Epidermal melanocyte (primary cell): ENCODE measurements at regions not wholly inside any gene's neighbourhood (a gene's known extent, or its start where the extent isn't known, plus 50 kb on each side); places are given as distances from the start of the nearest gene placed in this dataset.
"Not testable (repeated sequence)": the region's sequence is repeated elsewhere in the genome, so short reads cannot be mapped to it uniquely, and the experiment has no call there.

Source experiments
- DNase-seq: peaks from one replicate; pipeline ENCODE4 v3.0.0; 2011; ENCODE audit warnings: low spot score; ENCODE audit not compliant: insufficient read length

GRCh38 chr1:82181846-82182245 lies 381.1 kb downstream of the ADGRL2 start:
- no peak for DNase-seq

DNA sequence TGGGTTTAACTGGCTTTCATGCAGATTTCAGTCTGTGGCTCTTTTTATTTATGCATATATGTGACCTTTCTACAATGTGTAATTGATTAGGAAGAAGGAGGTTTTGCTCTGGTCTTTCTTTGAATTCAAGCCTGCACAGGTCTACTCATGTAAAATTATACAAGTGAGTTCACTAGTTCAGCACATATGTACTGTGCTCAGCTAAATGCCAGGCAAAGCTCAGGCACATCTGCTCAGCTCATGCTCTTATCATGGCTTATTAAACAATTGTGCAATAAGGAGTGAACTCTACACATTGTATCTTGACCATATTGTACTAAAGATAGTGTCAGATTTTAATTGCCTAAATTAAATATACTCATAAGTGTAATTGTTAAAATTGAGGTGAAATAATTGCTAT lies 378.4 kb downstream of the ADGRL2 start:
- DNase-seq, result no peak

GRCh38 chr1:82177192-82177591 lies 376.5 kb downstream of the ADGRL2 start:
- DNase-seq, result no peak

GRCh38 chr1:82171955-82172354 lies 371.2 kb downstream of the ADGRL2 start:
- no peak for DNase-seq

DNA sequence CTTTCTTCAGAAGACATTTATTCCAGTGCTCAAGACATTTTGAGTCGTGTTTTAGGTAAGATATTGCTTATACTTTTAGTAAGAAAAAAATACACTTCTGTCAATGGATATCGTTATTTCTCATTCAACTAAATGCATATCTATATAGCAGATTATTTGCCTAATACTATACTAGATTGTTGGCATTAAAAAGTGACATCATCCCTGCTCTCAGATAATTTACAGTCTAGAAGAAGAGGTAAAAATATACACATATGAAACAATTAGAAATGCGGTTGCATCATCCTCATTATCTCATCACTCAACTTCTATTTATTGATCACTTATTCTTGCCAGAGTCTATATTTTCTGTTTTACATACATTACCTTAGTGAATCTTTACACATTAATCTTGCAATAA lies 367.7 kb downstream of the ADGRL2 start:
- DNase-seq, result no peak

GRCh38 chr1:82165304-82165703 lies 364.6 kb downstream of the ADGRL2 start:
- no peak for DNase-seq

DNA sequence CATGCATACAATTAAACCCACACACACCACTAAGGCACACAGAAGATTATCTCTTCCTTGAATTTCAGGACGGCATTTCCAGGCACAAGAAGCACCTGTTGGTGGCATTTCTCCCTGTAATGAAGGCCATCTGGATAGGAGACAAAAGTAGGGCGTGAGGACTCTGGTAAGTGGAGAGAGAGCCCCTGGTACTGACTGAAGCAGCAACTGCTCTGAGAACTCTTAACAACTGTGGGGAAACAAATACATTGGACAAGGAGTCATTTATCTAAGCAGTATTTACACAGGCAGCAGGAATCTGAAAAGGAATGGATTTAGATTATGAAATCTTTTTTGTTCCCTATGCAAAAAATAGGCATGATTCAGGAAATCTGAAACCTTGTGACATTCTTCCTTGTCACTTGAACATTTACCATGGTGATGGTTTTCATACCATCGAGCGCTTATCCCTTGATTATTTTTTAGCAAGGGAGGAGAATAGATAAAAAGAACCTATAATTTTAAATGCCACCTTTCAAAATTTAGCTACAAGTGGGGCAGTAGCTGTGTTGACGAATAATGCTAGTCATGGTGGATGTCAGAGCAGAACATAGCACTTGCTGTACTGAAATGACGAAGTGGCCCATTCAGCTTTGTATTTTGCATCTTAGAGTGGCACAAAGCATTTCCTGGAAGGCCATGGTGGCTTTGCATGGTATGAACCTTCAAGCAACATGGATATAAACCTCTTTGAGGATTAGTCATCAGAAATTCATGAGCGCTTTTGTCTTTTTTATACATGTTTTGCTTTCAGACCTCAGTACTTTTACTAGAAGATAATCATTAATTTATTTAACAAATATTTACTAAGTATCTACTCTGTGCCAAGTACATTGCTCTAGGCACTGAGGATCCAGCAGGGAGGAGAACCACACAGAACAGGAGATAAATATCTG lies 362.0 kb downstream of the ADGRL2 start:
- DNase-seq, result no peak

DNA sequence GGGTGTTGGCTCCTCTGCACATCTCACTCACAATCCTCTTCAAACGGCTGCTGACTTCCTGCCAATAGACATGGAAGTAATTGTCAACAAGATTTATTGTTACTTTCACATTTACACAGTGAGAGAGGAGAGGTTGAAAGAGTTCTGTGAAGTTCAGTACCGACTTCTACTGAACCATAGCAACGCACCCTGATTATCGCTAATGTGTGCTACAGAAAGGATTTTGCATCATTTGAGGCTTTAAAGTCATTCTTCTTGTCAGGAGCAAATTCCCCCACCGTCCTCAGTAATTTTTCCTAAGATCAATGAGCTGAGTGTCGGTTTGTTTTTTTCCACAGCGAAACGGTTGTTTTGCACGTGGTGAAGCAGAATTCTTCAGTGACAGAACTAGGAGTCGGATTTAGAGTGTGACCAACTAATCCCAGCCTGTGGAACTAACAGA lies 361.0 kb downstream of the ADGRL2 start:
- DNase-seq, result no peak

DNA sequence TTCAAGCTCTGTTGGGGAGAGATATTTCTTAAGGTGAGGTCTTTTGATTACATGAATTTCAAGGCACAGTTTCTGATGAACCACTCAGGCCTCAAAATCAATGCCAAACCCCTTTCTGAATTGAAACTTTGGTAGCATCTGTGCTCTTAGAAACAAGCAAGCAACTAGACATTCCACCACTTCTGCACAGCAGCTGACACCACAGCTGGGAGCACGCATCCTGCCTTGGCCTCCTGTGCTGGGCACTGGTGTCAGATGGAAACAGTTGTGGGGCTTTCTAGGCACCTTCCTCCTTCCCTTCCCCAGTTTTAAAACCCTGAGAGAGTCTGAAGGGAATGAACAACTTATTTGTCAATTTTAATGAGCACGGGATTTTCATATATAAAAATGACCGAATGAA lies 360.2 kb downstream of the ADGRL2 start:
- no peak for DNase-seq

GRCh38 chr1:82160036-82160435 lies 359.3 kb downstream of the ADGRL2 start:
- DNase-seq, result no peak

GRCh38 chr1:82158981-82159380 lies 358.2 kb downstream of the ADGRL2 start:
- DNase-seq, result no peak

DNA sequence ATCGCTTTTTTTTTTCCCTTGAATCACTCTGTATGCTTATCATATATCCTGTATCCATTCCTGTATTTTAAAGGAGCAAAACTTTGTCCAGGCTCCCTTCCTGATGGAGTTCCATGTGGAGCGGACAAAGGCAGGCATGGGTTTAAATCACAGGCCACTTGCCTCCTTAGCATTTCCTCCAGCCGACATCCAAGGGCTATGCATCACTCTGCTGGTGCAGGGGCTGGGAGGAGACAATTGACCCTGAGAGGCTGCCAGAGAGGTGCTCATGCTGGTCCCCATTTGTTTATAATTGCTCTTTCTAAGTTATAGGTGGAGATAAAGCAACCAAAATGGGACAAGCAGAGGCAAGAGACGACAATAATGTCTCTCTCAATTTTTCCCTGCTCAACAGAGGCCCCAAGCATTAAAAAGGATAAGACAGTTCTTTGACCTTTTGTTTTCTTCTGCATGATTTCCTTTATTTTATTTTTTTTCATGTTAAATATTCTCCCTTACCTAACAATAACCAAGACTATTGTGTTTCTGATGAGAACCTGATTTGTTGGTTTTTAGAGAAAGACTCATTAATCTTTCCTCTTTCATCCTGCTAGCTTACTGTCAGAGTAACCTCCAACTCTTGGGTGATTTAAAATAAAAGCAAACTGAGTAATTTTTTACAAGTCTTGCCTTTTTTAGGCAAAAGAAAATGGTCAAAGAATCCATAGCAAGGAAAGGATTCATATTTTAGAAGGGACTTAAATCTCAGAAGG lies 353.7 kb downstream of the ADGRL2 start:
- no peak for DNase-seq

DNA sequence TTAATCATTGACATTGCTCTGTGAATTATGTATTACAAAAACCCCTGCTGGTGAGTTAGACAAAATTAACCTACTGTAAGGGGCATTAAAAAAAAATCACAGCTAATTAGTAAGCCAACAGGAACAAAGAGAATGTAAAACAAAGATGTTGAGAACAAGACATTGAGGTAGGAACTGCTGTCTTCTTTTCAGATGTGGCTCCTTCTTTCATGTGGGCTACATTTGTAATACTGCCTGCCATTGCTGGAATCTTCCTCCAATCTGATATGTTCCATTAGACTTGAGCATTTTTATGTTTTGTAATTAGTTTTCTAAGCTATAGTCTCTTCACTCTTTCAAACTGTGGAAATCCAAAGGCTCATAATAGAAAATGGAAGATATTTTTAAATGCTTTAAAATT lies 353.0 kb downstream of the ADGRL2 start:
- no peak for DNase-seq

- no peak for DNase-seq
These were observed 352.5 kb downstream of the ADGRL2 start for GRCh38 chr1:82153272-82153629.

GRCh38 chr1:82152356-82153271 lies 351.9 kb downstream of the ADGRL2 start:
- DNase-seq, result no peak

GRCh38 chr1:82145656-82146055 lies 344.9 kb downstream of the ADGRL2 start:
- DNase-seq, result no peak

DNA sequence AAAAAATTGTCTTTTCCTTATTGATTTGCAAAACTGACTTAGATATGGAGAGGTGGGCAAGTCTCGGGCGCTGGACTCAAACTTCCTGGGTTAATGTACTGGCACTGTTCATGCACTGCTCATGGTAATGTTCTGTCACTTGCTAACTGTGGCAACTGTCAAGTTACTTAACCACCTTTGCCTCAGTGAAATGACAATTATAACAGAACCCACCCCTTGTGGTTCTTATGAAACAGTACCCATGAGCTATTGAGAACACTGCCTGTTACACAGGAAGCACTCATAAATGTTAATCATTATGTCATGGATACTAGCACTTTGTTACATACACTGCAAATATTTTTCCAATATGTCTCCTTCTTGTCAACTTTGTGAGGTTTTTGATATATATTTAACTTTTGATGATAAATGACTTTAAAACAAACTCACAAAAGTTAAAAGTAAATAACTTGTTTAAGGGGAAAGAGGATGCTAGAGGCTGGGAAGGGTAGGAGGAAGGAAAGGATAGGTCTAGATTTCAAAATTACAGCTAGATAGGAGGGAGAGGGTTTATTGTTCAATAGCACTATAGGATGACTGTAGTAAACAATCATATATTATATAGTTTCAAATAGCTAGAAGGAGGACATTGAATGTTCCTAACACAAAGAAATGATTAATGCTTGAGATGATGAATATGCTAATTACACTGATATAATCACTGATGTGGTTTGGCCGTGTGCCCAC lies 342.5 kb downstream of the ADGRL2 start:
- DNase-seq, result no peak

GRCh38 chr1:82141390-82141789 lies 340.7 kb downstream of the ADGRL2 start:
- DNase-seq, result no peak

GRCh38 chr1:82139751-82140468 lies 339.2 kb downstream of the ADGRL2 start:
- DNase-seq, result no peak

- not testable (repeated sequence) for DNase-seq
These were observed 335.6 kb downstream of the ADGRL2 start for GRCh38 chr1:82136351-82136750.
